DND-41 (cell line): ENCODE measurements at regions not wholly inside any gene's neighbourhood (a gene's known extent, or its start where the extent isn't known, plus 50 kb on each side); places are given as distances from the start of the nearest gene placed in this dataset.

ENCODE experiments used
- ATAC-seq: fragments of 200-7000 bp; cut with Tn5 transposase; 3 replicates; pipeline ENCODE4 v1.9.1; 2021; ENCODE audit warnings: low read depth; ENCODE audit not compliant: insufficient read depth
- DNase-seq: peaks from one replicate; pipeline ENCODE4 v3.0.0-alpha.2; 2020
- H2AFZ ChIP-seq: 2 replicates; pipeline ENCODE4 v1.6.0; 2012; ENCODE audit warnings: low read depth, low read length
- H3K27ac ChIP-seq: 2 replicates; pipeline ENCODE4 v1.5.1; 2012; ENCODE audit warnings: low read length, inconsistent platforms
- H3K27me3 ChIP-seq: fragments of 200-600 bp; sonication (generic); 2 replicates; pipeline ENCODE4 v1.6.0; 2012; ENCODE audit warnings: low read length, mild to moderate bottlenecking, inconsistent platforms; ENCODE audit not compliant: insufficient read depth, poor library complexity
- H3K36me3 ChIP-seq: 2 replicates; pipeline ENCODE4 v1.5.1; 2012; ENCODE audit warnings: low read length, inconsistent platforms; ENCODE audit not compliant: insufficient read depth
- H3K4me1 ChIP-seq: 2 replicates; pipeline ENCODE4 v1.5.1; 2012; ENCODE audit warnings: mild to moderate bottlenecking, low read length; ENCODE audit not compliant: insufficient read depth
- H3K4me2 ChIP-seq: 2 replicates; pipeline ENCODE4 v1.6.0; 2012; ENCODE audit warnings: mild to moderate bottlenecking, moderate library complexity, low read length, inconsistent platforms; ENCODE audit not compliant: insufficient read depth
- H3K4me3 ChIP-seq, 2 experiments: fragments of 200-600 bp in 1 of 2; shearing (Covaris generic) in 1 of 2; 2 replicates each; pipeline ENCODE4 v1.5.1; 2012 to 2016; ENCODE audit warnings: inconsistent platforms in 2 of 2, low read length in 2 of 2, mild to moderate bottlenecking in 2 of 2, low read depth in 1 of 2, moderate library complexity in 1 of 2
- H3K79me2 ChIP-seq: 2 replicates; pipeline ENCODE4 v1.6.0; 2012; ENCODE audit warnings: low read length, inconsistent platforms; ENCODE audit not compliant: insufficient read depth
- H3K9ac ChIP-seq: 2 replicates; pipeline ENCODE4 v1.6.0; 2012; ENCODE audit warnings: low read depth, mild to moderate bottlenecking, inconsistent platforms, low read length, moderate library complexity
- H3K9me3 ChIP-seq: 2 replicates; pipeline ENCODE4 v1.5.1; 2012; ENCODE audit warnings: low read length, moderate library complexity, mild to moderate bottlenecking, inconsistent platforms; ENCODE audit not compliant: insufficient read depth, severe bottlenecking
- H4K20me1 ChIP-seq: 2 replicates; pipeline ENCODE4 v1.6.0; 2012; ENCODE audit warnings: low read length; ENCODE audit not compliant: insufficient read depth
- EZH2 ChIP-seq: IDR thresholded peaks from 3 replicates; pipeline ENCODE4 v1.6.1; 2012; ENCODE audit warnings: borderline replicate concordance, low read depth, mild to moderate bottlenecking, moderate library complexity, low read length, inconsistent platforms; ENCODE audit not compliant: severe bottlenecking
- TF ChIP-seq, protein P1 (sequence below): IDR thresholded peaks from 2 replicates; pipeline ENCODE4 v1.5.1; 2012; ENCODE audit warnings: borderline replicate concordance, low read length, moderate library complexity, mild to moderate bottlenecking; ENCODE audit not compliant: poor library complexity, severe bottlenecking; ENCODE audit errors: extremely low read depth

GRCh38 chr21:35144978-35145377, 95.9 kb upstream of the RUNX1 start:
- H3K27me3 ChIP-seq, result no peaks in the 10 kb centered on the region
- H3K4me1 ChIP-seq, result no peaks in the 10 kb centered on the region
- H3K9me3 ChIP-seq, result no peaks in the 10 kb centered on the region
- TF ChIP-seq, protein P1, sequence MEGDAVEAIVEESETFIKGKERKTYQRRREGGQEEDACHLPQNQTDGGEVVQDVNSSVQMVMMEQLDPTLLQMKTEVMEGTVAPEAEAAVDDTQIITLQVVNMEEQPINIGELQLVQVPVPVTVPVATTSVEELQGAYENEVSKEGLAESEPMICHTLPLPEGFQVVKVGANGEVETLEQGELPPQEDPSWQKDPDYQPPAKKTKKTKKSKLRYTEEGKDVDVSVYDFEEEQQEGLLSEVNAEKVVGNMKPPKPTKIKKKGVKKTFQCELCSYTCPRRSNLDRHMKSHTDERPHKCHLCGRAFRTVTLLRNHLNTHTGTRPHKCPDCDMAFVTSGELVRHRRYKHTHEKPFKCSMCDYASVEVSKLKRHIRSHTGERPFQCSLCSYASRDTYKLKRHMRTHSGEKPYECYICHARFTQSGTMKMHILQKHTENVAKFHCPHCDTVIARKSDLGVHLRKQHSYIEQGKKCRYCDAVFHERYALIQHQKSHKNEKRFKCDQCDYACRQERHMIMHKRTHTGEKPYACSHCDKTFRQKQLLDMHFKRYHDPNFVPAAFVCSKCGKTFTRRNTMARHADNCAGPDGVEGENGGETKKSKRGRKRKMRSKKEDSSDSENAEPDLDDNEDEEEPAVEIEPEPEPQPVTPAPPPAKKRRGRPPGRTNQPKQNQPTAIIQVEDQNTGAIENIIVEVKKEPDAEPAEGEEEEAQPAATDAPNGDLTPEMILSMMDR, result no peak
- no peak for TF ChIP-seq EZH2
- H3K4me2 ChIP-seq, result no peak overlapping the region
- no peak overlapping the region for H3K27ac ChIP-seq
- no peak for DNase-seq
- H3K79me2 ChIP-seq, result no peaks in the 10 kb centered on the region
- ATAC-seq, result no peak
- H4K20me1 ChIP-seq, result no peaks in the 10 kb centered on the region
- H3K9ac ChIP-seq, result no peak overlapping the region
- no peak overlapping the region for H3K4me3 ChIP-seq
- H3K36me3 ChIP-seq, result no peaks in the 10 kb centered on the region
- no peak overlapping the region for H2AFZ ChIP-seq

DNA sequence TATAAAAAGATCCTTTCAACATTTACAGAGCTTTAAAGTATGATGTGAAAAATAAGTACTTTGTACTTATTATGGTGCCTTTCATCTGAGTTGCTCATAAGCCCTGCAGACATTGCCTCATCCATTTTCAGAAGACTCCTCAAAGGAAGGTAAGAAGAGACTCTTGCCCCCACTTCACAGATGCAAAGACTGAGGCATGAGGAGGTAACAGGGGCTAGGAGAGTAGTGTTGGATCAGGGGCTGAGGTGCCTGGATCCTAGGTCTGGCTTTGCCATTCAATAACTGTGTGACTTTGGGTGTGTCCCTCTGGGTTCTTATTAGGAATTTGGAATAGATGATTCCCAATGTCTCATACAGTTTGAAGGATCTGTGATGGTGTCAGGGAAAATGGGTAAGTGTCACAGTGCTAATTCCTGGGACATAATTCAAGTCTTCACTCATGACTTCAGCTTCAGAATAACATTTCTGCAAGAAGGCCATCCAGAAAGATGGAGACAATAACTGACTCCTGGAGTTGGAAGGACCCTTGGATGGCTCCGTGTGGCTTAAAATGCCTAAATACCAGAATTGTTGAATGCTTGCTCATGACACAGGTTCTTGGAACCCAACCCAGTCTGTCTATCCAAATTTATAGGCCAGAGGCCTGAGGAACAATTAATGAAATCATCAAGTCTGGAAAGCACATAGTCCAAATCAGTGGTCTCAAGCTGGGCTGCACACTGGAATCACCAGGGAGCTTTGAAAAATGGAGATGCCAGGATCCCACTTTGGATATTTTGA, 93.1 kb upstream of the RUNX1 start:
- H3K79me2 ChIP-seq, result no peaks in the 10 kb centered on the region
- H4K20me1 ChIP-seq, result no peaks in the 10 kb centered on the region
- no peak for DNase-seq
- no peak overlapping the region for H3K4me2 ChIP-seq
- TF ChIP-seq, protein P1, result no peak
- TF ChIP-seq EZH2, result no peak
- H2AFZ ChIP-seq, result no peak overlapping the region
- H3K4me3 ChIP-seq, result no peak overlapping the region
- no peaks in the 10 kb centered on the region for H3K36me3 ChIP-seq
- peaks cover 15% of the 10 kb centered on the region for H3K4me1 ChIP-seq
- ATAC-seq, result no peak
- H3K27ac ChIP-seq, result no peak overlapping the region
- H3K9me3 ChIP-seq, result no peaks in the 10 kb centered on the region
- H3K9ac ChIP-seq, result no peak overlapping the region
- H3K27me3 ChIP-seq, result no peaks in the 10 kb centered on the region

GRCh38 chr21:35139382-35139715, 90.2 kb upstream of the RUNX1 start:
- TF ChIP-seq, protein P1, result no peak
- TF ChIP-seq EZH2, result no peak
- no peak overlapping the region for H3K4me3 ChIP-seq
- no peaks in the 10 kb centered on the region for H3K27me3 ChIP-seq
- H4K20me1 ChIP-seq, result no peaks in the 10 kb centered on the region
- peaks cover 15% of the 10 kb centered on the region for H3K4me1 ChIP-seq
- H3K79me2 ChIP-seq, result no peaks in the 10 kb centered on the region
- H3K9me3 ChIP-seq, result no peaks in the 10 kb centered on the region
- no peak overlapping the region for H3K4me2 ChIP-seq
- ATAC-seq (no peak), DNase-seq (no peak)
- H3K27ac ChIP-seq, result no peak overlapping the region
- H3K9ac ChIP-seq, result no peak overlapping the region
- H3K36me3 ChIP-seq, result no peaks in the 10 kb centered on the region
- H2AFZ ChIP-seq, result no peak overlapping the region
